MCF 10A (cell line): ENCODE measurements at regions not wholly inside any gene's neighbourhood (a gene's known extent, or its start where the extent isn't known, plus 50 kb on each side); places are given as distances from the start of the nearest gene placed in this dataset.

Experiments used
- BruUV-seq: library from RNA; stranded (reverse); fragments of 400-500 nt; replicated peaks from 2 replicates; lab custom pipeline; 2021; lab: Mats Ljungman, UMichigan
- CTCF ChIA-PET: fragments of 300-600 bp; sonication (Branson Sonifier 250); formaldehyde crosslinking; extraction: SDS; loops from one replicate; lab custom pipeline; 2021; ENCODE audit warnings: antibody characterized with exemption, inconsistent platforms; lab: Yijun Ruan, JAX
- POLR2A ChIA-PET: fragments of 300-600, 350-650 bp; sonication (Branson Sonifier 250); formaldehyde crosslinking; extraction: SDS; loops from one replicate; lab custom pipeline; 2020; ENCODE audit warnings: antibody characterized with exemption, inconsistent platforms; lab: Yijun Ruan, JAX
- DNase-seq: peaks from one replicate; pipeline ENCODE4 v3.0.0-alpha.2; 2018; ENCODE audit not compliant: unreplicated experiment
- H3K27ac Mint-ChIP-seq: one replicate; pipeline ENCODE4 v1.8.0; 2022; ENCODE audit warnings: mild to moderate bottlenecking, low read depth, mixed read lengths; ENCODE audit not compliant: unreplicated experiment
- H3K27me3 Mint-ChIP-seq: one replicate; pipeline ENCODE4 v1.8.0; 2022; ENCODE audit warnings: mixed read lengths; ENCODE audit not compliant: insufficient read depth, unreplicated experiment
- H3K36me3 Mint-ChIP-seq: one replicate; pipeline ENCODE4 v1.8.0; 2022; ENCODE audit warnings: mild to moderate bottlenecking, moderate library complexity, mixed read lengths; ENCODE audit not compliant: insufficient read depth, unreplicated experiment
- H3K4me1 Mint-ChIP-seq: one replicate; pipeline ENCODE4 v1.8.0; 2022; ENCODE audit warnings: mixed read lengths; ENCODE audit not compliant: insufficient read depth, unreplicated experiment
- H3K4me3 Mint-ChIP-seq: one replicate; pipeline ENCODE4 v1.8.0; 2022; ENCODE audit warnings: mild to moderate bottlenecking, moderate library complexity, mixed read lengths; ENCODE audit not compliant: unreplicated experiment
- H3K9me3 Mint-ChIP-seq: one replicate; pipeline ENCODE4 v1.8.0; 2022; ENCODE audit warnings: mixed read lengths; ENCODE audit not compliant: unreplicated experiment
- intact Hi-C: fragments of 100-400 bp; cut with micrococcal nuclease; formaldehyde crosslinking; loops from 2 replicates; pipeline ENCODE4 v1.14.1; 2022
- TF ChIP-seq, protein P1 (sequence below): fragments of 200-600 bp; IDR thresholded peaks from one replicate; pipeline ENCODE4 v1.8.0; 2022; ENCODE audit warnings: antibody characterized with exemption, mild to moderate bottlenecking; ENCODE audit not compliant: unreplicated experiment

GRCh38 chr4:123919576-123920098 is 523.0 kb downstream of the SPRY1 start:
- Mint-ChIP-seq H3K4me3 (no peak overlapping the region), H3K9me3 (no peaks in the 10 kb centered on the region), H3K27me3 (no peaks in the 10 kb centered on the region), H3K27ac (no peak overlapping the region), H3K36me3 (no peaks in the 10 kb centered on the region), H3K4me1 (no peaks in the 10 kb centered on the region)
- TF ChIP-seq, protein P1, sequence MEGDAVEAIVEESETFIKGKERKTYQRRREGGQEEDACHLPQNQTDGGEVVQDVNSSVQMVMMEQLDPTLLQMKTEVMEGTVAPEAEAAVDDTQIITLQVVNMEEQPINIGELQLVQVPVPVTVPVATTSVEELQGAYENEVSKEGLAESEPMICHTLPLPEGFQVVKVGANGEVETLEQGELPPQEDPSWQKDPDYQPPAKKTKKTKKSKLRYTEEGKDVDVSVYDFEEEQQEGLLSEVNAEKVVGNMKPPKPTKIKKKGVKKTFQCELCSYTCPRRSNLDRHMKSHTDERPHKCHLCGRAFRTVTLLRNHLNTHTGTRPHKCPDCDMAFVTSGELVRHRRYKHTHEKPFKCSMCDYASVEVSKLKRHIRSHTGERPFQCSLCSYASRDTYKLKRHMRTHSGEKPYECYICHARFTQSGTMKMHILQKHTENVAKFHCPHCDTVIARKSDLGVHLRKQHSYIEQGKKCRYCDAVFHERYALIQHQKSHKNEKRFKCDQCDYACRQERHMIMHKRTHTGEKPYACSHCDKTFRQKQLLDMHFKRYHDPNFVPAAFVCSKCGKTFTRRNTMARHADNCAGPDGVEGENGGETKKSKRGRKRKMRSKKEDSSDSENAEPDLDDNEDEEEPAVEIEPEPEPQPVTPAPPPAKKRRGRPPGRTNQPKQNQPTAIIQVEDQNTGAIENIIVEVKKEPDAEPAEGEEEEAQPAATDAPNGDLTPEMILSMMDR: no peak
- intact Hi-C loops: no loop called here
- no peak for DNase-seq
- BruUV-seq: no TSS peak
- ChIA-PET CTCF (interaction anchor here (0.9 to 1.0 kb wide), 2 partner anchors 10 to 1310 kb away, joined by 3 to 4 read pairs; no protein-coding TSS in a partner anchor), POLR2A (interaction anchor here (0.7 kb wide), 1 partner anchor 133 kb away, joined by 3 read pairs; no protein-coding TSS in a partner anchor)

GRCh38 chr4:123921339-123921738 is 524.7 kb downstream of the SPRY1 start:
- Mint-ChIP-seq H3K9me3 (no peaks in the 10 kb centered on the region), H3K27ac (no peak overlapping the region), H3K4me1 (no peaks in the 10 kb centered on the region), H3K27me3 (no peaks in the 10 kb centered on the region), H3K4me3 (no peak overlapping the region), H3K36me3 (no peaks in the 10 kb centered on the region)
- no peak for DNase-seq
- ChIA-PET CTCF (no interaction called here), POLR2A (no interaction called here)
- no TSS peak for BruUV-seq
- intact Hi-C loops: no loop called here
- TF ChIP-seq, protein P1: no peak

- no peak overlapping the region for H3K27ac Mint-ChIP-seq
- TF ChIP-seq, protein P1: no peak
- no peaks in the 10 kb centered on the region for H3K9me3 Mint-ChIP-seq
- POLR2A ChIA-PET: interaction anchor here (0.6 to 1.0 kb wide), 3 partner anchors 16 to 28 kb away, joined by 3 to 4 read pairs (median 4); no protein-coding TSS in a partner anchor
- no peaks in the 10 kb centered on the region for H3K36me3 Mint-ChIP-seq
- H3K27me3 Mint-ChIP-seq: no peaks in the 10 kb centered on the region
- intact Hi-C loops: no loop called here
- CTCF ChIA-PET: no interaction called here
- no TSS peak for BruUV-seq
- no peak for DNase-seq
- H3K4me1 Mint-ChIP-seq: no peaks in the 10 kb centered on the region
- H3K4me3 Mint-ChIP-seq: no peak overlapping the region
Observed at GRCh38 chr4:123922847-123923246, 526.3 kb downstream of the SPRY1 start.

- peak; percentile 30 for DNase-seq
- H3K4me1 Mint-ChIP-seq: no peaks in the 10 kb centered on the region
- BruUV-seq: no TSS peak
- H3K27ac Mint-ChIP-seq: no peak overlapping the region
- H3K4me3 Mint-ChIP-seq: no peak overlapping the region
- intact Hi-C loops: no loop called here
- ChIA-PET POLR2A (interaction anchor here (0.6 kb wide), 1 partner anchor 102 kb away, joined by 4 read pairs; no protein-coding TSS in a partner anchor), CTCF (no interaction called here)
- no peaks in the 10 kb centered on the region for H3K9me3 Mint-ChIP-seq
- TF ChIP-seq, protein P1: no peak
- no peaks in the 10 kb centered on the region for H3K36me3 Mint-ChIP-seq
- H3K27me3 Mint-ChIP-seq: no peaks in the 10 kb centered on the region
Observed at GRCh38 chr4:123924536-123924935, 527.9 kb downstream of the SPRY1 start.
